AG09309 (cell line): ENCODE measurements at regions not wholly inside any gene's neighbourhood (a gene's known extent, or its start where the extent isn't known, plus 50 kb on each side); places are given as distances from the start of the nearest gene placed in this dataset.

Source experiments
- DNase-seq: peaks from one replicate; pipeline ENCODE4 v3.0.0-alpha.2; 2010; ENCODE audit warnings: low read depth
- H3K4me3 ChIP-seq: 2 replicates; pipeline ENCODE4 v1.5.1; 2011; ENCODE audit warnings: mild to moderate bottlenecking, low read depth, low read length, moderate library complexity; ENCODE audit not compliant: control insufficient read depth
- TF ChIP-seq, protein P1 (sequence below): IDR thresholded peaks from 2 replicates; pipeline ENCODE4 v1.5.1; 2011; ENCODE audit warnings: mild to moderate bottlenecking, low read depth, low read length, inconsistent platforms; ENCODE audit not compliant: insufficient read depth, control insufficient read depth; ENCODE audit errors: missing control alignments

DNA sequence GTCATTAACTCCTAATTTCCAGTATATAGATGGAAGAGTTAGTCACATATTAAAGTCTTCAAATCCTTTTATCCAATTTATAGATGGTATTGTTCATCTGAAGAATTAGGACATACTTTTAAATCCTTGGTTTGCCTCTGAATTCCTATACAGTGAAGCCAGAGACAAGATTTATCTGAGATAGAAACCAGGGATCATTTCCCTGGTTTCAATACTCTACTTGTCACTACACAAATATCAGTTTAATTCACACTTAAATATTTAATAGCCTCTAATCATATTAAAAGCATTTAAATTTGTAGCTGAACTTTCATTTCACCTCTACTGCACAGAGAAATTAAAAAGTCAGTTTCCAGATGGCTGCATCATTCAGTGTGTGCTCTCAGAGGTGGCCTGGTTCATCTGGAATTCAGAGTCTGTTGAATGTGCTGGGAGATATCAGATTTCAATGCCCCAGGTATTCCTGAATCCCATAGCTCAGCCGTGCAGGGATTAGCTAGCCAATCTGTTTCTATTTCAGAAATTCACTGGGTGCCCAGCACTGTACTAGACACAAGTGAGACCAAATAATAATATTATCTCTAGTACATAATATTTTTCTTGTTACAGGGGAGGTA, 344.3 kb downstream of the AASDHPPT start:
- H3K4me3 ChIP-seq, result no peak overlapping the region
- DNase-seq, result no peak
- TF ChIP-seq, protein P1, sequence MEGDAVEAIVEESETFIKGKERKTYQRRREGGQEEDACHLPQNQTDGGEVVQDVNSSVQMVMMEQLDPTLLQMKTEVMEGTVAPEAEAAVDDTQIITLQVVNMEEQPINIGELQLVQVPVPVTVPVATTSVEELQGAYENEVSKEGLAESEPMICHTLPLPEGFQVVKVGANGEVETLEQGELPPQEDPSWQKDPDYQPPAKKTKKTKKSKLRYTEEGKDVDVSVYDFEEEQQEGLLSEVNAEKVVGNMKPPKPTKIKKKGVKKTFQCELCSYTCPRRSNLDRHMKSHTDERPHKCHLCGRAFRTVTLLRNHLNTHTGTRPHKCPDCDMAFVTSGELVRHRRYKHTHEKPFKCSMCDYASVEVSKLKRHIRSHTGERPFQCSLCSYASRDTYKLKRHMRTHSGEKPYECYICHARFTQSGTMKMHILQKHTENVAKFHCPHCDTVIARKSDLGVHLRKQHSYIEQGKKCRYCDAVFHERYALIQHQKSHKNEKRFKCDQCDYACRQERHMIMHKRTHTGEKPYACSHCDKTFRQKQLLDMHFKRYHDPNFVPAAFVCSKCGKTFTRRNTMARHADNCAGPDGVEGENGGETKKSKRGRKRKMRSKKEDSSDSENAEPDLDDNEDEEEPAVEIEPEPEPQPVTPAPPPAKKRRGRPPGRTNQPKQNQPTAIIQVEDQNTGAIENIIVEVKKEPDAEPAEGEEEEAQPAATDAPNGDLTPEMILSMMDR, result no peak

DNA sequence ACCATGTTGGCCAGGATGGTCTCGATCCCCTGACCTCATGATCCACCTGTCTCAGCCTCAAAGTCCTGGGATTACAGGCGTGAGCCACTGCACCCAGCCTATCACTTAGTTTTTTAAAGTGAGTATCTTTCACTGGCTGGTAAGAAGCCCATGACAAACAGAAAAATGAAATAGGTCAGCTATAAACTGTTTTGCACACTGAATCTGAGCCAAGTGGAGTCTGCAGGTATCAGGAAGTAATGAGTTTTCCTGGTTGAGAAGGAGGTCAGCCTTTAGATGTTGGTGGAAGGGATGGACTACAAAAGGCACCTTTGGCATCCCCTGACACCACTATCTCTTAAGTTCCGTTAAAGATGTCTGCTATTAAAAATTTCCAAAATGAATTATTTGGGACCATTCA, 345.1 kb downstream of the AASDHPPT start:
- no peak for DNase-seq
- TF ChIP-seq, protein P1, result no peak
- H3K4me3 ChIP-seq, result no peak overlapping the region

DNA sequence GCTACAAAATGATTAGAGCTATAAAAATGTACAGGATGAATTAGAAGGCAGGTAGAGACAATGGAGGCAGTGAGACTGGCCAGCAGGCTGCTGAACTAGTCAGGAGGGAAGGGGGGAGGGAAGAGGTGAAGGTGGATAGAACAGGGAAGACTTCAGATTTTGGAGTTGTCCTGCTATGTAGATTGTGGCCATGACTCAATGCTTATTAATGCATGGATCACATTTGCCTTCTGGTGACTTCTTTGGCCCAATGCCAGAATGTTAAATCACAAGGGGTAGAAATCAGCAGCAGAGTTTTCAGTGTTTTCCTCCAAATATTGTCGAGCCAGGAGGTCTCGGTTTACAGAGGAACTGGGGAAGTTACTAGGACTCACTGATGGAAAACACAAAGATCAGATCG, 346.6 kb downstream of the AASDHPPT start:
- no peak for DNase-seq

DNA sequence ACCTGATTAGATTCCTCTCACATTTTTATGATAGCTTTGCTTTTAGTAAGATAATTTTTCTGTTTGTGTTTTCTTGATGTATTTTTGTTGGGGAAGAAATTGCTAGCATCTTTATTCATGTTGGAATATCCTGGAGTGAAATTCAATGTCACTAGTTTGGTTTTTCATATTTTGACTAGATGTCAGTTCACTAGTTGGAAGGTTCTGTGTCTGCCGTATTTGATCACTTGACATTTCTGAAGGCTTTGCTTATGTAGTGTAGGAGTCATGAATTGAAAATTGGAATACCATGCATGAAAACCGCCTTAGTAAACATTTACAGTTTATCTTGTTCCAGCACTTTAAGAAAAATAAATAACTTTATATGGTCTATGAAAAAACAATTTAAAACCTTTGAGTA, 348.4 kb downstream of the AASDHPPT start:
- TF ChIP-seq, protein P1, result no peak
- no peak overlapping the region for H3K4me3 ChIP-seq
- no peak for DNase-seq

More for the DNA sequence above, 346.6 kb downstream of the AASDHPPT start:
- H3K4me3 ChIP-seq, result no peak overlapping the region
- TF ChIP-seq, protein P1, result no peak

DNA sequence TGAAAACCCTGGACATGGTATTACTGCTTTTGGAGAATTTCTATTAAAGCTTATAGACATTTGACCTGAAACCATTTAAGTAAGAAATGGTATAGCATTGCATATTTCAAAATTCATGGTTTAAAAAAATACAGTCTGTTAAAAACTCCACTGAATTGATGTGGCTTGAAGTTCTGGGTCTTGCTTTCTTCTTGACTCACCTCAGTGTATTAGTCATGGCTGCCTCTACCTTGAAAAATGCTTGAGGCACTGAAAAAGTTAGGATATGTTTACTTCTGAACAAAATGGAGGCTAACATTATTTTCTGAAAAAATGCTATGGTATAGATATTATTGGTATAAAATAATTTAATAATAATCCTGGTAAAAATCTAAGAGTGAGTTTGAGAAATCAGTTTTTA, 349.2 kb downstream of the AASDHPPT start:
- H3K4me3 ChIP-seq, result no peak overlapping the region
- TF ChIP-seq, protein P1, result no peak
- no peak for DNase-seq

DNA sequence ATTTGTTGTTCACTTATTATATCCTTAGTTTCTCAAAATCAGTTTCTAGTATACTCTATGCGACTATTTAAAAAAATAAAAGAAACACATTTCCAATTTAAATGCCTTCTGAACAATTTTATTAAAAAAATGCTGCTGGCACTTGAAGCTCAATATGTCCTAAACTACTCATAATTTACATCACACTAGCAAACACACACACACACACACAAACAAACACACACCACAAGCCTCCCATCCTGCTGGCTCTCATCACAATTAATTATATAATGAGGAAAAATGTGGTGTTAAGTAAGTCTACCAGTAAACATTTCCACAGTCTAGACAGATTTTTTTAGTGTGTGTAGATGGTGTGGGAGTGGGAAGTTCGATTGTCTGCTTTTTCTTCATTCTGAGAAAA, 350.3 kb downstream of the AASDHPPT start:
- TF ChIP-seq, protein P1, result no peak
- H3K4me3 ChIP-seq, result no peak overlapping the region
- no peak for DNase-seq

DNA sequence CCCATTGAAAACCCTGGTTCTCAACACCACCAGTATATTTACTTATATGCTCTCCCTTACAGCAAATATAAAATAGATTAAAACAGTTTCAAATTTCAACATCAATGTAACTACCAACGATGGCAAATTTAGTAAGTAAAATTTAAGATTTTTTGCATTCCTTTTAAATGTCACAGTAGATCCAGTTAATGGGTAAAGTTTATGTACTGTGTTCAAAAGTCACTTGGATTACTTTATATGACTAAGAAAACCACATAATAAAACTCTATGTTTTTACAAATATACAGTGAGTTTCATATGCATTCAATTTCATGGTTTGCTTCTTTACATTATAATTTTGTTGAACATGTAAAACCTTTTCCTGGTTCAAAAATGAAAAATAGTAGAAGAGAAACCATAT, 364.6 kb downstream of the AASDHPPT start:
- DNase-seq, result no peak
- TF ChIP-seq, protein P1, result no peak
- H3K4me3 ChIP-seq, result no peak overlapping the region
